Endothelial cell of umbilical vein (primary cell): ENCODE measurements at regions not wholly inside any gene's neighbourhood (a gene's known extent, or its start where the extent isn't known, plus 50 kb on each side); places are given as distances from the start of the nearest gene placed in this dataset.

ENCODE experiments used
- FOS ChIP-seq: IDR thresholded peaks from 2 replicates; pipeline ENCODE4 v1.6.1; 2011; ENCODE audit warnings: mild to moderate bottlenecking, low read length, moderate library complexity, borderline replicate concordance; ENCODE audit not compliant: insufficient read depth
- POLR2A ChIP-seq: IDR thresholded peaks from 2 replicates; pipeline ENCODE4 v1.6.1; 2012; ENCODE audit warnings: low read depth, mild to moderate bottlenecking, control low read depth, low read length
- TF ChIP-seq, protein P1 (sequence below), 2 donors: IDR thresholded peaks; 1 replicate in 1 of 2; 2 replicates in 1 of 2; pipeline ENCODE4 v1.5.1; 2011; ENCODE audit warnings: low read length in 2 of 2, mild to moderate bottlenecking in 2 of 2, moderate library complexity in 2 of 2, control low read depth in 1 of 2, inconsistent platforms in 1 of 2, low read depth in 1 of 2; ENCODE audit not compliant: insufficient read depth in 1 of 2; ENCODE audit errors: extremely low read depth in 1 of 2

DNA sequence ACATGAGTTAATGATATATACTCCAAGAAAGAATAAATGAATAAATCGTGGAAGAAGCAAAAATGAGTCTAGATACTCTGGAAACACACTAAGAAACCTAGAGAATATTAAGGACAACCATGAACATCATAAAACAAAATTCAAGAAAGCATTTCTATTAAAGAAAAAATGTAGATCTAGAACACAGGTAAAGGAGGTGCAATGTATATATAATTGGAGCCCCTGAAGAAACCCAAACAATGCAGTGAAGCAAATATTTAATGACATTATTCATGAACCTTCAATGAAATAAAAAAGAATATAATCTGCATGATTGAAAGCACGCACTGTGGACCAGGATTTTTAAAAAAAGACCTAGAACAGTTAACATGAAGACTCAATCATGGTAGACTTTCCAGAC lies 150.1 kb downstream of the ATPSCKMT start:
- TF ChIP-seq, protein P1, sequence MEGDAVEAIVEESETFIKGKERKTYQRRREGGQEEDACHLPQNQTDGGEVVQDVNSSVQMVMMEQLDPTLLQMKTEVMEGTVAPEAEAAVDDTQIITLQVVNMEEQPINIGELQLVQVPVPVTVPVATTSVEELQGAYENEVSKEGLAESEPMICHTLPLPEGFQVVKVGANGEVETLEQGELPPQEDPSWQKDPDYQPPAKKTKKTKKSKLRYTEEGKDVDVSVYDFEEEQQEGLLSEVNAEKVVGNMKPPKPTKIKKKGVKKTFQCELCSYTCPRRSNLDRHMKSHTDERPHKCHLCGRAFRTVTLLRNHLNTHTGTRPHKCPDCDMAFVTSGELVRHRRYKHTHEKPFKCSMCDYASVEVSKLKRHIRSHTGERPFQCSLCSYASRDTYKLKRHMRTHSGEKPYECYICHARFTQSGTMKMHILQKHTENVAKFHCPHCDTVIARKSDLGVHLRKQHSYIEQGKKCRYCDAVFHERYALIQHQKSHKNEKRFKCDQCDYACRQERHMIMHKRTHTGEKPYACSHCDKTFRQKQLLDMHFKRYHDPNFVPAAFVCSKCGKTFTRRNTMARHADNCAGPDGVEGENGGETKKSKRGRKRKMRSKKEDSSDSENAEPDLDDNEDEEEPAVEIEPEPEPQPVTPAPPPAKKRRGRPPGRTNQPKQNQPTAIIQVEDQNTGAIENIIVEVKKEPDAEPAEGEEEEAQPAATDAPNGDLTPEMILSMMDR (IDR thresholded peaks at IDR 0.05; ENCODE audit: extremely low read depth in 1 of 2, insufficient read depth in 1 of 2, low read depth in 1 of 2, low read length in 2 of 2): no peak
- TF ChIP-seq FOS: no peak
- TF ChIP-seq POLR2A: no peak
